ENCODE measurements at regions not wholly inside any gene's neighbourhood (a gene's known extent, or its start where the extent isn't known, plus 50 kb on each side); places are given as distances from the start of the nearest gene placed in this dataset.

GRCh38 chr5:145345511-145346287 lies 489.4 kb downstream of the PRELID2 start:
- no peak for DNase-seq

- DNase-seq, result no peak
These were observed 493.3 kb downstream of the PRELID2 start for GRCh38 chr5:145341842-145342241.

GRCh38 chr5:145340099-145340498 lies 495.0 kb downstream of the PRELID2 start:
- DNase-seq, result no peak

- no peak for DNase-seq
These were observed 510.2 kb downstream of the PRELID2 start for GRCh38 chr5:145324767-145325479.

- DNase-seq, result no peak
These were observed 511.0 kb downstream of the PRELID2 start for GRCh38 chr5:145324101-145324500.

GRCh38 chr5:145316282-145316681 lies 518.9 kb downstream of the PRELID2 start:
- DNase-seq, result no peak

GRCh38 chr5:145307866-145308382 lies 527.2 kb downstream of the PRELID2 start:
- DNase-seq, result peak in 1 of 3 experiments; percentile 1

- no peak for DNase-seq
These were observed 539.8 kb downstream of the PRELID2 start for GRCh38 chr5:145295236-145295835.

- no peak for DNase-seq
These were observed 540.8 kb downstream of the PRELID2 start for GRCh38 chr5:145294331-145294730.

GRCh38 chr5:145293716-145294115 lies 541.4 kb downstream of the PRELID2 start:
- no peak for DNase-seq

- DNase-seq, result no peak
These were observed 542.9 kb downstream of the PRELID2 start for GRCh38 chr5:145292278-145292677.

- DNase-seq, result no peak
These were observed 551.9 kb downstream of the PRELID2 start for GRCh38 chr5:145283141-145283810.

- DNase-seq, result no peak
These were observed 554.3 kb downstream of the PRELID2 start for GRCh38 chr5:145280806-145281205.

- no peak for DNase-seq
These were observed 554.9 kb downstream of the PRELID2 start for GRCh38 chr5:145280214-145280613.

GRCh38 chr5:145260670-145261069 lies 574.5 kb downstream of the PRELID2 start:
- no peak for DNase-seq

GRCh38 chr5:145247745-145248040 lies 587.4 kb downstream of the PRELID2 start:
- DNase-seq, result no peak

GRCh38 chr5:145246961-145247744 lies 588.0 kb downstream of the PRELID2 start:
- no peak for DNase-seq

- no peak for DNase-seq
These were observed 588.8 kb downstream of the PRELID2 start for GRCh38 chr5:145246379-145246778.

- no peak for DNase-seq
These were observed 589.8 kb downstream of the PRELID2 start for GRCh38 chr5:145245354-145245753.

- no peak for DNase-seq
These were observed 590.4 kb downstream of the PRELID2 start for GRCh38 chr5:145244788-145245187.

- DNase-seq, result no peak
These were observed 590.9 kb downstream of the PRELID2 start for GRCh38 chr5:145244251-145244650.

GRCh38 chr5:145243016-145243415 lies 592.1 kb downstream of the PRELID2 start:
- no peak for DNase-seq

- DNase-seq, result no peak
These were observed 592.6 kb downstream of the PRELID2 start for GRCh38 chr5:145242551-145242950.
